G401.6 (cell line): ENCODE measurements at regions not wholly inside any gene's neighbourhood (a gene's known extent, or its start where the extent isn't known, plus 50 kb on each side); places are given as distances from the start of the nearest gene placed in this dataset.
"Not testable (repeated sequence)": the region's sequence is repeated elsewhere in the genome, so short reads cannot be mapped to it uniquely, and the experiment has no call there.

Experiments
- FAIRE-seq: peaks from 2 replicates; lab custom pipeline; 2012; peaks lifted over from hg19 to GRCh38; lab: Jason Lieb, UNC

- no peak for FAIRE-seq
Measured at GRCh38 chr1:191358724-191359123, 799.5 kb upstream of the RGS18 start.

GRCh38 chr1:191366686-191367085, 791.6 kb upstream of the RGS18 start:
- FAIRE-seq: no peak

DNA sequence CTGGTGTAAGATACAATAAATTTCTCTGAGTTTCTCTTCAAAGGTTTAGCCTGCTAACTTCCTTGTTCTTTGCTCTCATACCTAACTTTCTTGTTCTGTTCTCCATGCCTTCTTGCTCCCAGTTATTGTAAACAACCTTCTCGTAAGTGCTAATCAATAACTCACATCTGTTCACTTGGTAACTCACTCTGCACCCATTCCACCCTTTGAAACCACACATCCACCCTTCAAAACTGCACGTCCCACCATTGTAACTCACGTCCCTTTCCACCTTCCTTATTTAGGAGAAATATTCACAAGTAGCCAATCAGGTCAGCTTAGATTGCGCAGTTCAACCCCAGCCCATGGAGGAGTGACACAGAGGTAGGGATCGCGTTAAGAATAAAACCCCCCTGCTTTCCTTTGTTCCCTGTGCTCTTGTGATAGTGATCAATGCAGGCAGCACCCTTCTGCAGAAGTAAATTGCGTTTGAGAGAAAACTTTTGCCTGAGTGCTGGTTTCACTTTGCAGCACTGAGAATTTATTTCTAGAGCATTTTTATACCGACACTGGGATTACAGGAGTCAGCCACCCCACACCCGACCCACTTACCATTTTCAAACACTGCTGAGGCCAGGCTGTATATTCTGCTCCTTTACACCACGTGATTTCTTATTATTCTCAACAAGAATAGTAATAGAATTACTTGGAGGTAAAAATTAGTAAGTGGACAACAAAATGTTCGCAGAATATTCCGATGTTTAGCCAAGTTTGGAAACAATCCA, 789.2 kb upstream of the RGS18 start:
- FAIRE-seq: no peak

GRCh38 chr1:191371626-191372025, 786.6 kb upstream of the RGS18 start:
- FAIRE-seq: no peak

- no peak for FAIRE-seq
Measured at GRCh38 chr1:191388283-191388682, 770.0 kb upstream of the RGS18 start.

DNA sequence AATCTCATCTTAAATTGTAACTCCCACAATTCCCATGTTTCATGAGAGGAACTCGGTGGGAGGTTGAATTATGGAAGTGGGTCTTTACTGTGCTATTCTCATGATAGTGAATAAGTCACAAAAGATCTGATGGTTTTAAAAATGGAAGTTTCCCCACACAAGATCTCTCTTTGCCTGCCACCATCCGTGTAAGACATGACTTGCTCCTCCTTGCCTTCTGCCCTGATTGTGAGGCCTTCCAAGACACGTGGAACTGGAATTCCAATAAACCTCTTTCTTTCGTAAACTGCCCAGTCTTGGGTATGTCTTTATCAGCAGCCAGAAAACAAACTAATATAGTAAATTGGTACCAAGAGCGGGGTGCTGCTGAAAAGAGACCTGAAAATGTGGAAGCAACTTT, 761.6 kb upstream of the RGS18 start:
- FAIRE-seq: no peak

DNA sequence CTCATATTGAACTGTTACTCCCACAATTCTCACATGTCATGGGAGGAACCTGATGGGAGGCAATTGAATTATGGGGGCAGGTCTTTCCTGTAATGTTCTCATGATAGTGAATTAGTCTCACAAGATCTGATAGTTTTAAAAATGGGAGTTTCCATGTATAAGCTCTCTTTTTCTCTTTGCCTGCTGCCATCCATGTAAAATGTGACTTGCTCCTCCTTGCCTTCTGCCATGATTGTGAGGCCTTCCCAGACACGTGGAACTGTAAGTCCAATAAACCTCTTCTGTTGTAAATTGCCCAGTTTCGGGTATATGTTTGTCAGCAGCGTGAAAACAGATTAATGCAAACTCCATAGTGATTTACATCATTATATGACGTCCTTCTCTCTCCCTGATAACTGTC, 759.7 kb upstream of the RGS18 start:
- FAIRE-seq: no peak

GRCh38 chr1:191405417-191405816, 752.8 kb upstream of the RGS18 start:
- FAIRE-seq: no peak

DNA sequence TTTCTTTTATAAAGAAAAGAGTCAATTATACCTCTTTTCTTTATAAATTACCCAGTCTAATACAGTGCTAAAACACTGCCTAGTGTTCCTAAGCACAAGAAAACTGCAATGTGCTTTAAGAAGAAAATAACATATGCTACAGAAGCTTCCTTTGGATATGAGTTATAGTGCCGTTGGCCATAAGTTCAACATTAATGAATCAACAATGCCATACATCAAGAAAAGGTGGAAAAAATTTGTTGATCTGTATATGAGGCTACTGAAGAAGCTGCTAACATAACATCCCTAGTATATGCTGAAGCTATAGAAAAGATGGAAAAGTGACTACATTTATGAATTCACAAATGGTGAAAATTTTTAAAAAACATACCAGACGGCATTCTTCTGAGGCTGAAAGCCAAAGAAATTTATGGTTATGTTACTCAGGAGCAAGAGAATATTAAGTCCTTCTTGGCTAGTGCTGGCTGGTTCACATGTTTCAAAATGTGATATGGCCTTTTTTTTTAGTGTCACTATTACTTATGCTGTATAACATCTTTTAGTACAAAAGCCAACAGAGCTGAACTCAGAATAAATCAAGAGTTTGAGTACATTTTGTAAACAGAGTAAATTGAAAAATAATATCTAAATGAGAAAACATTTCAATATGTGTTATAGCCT, 743.2 kb upstream of the RGS18 start:
- no peak for FAIRE-seq

DNA sequence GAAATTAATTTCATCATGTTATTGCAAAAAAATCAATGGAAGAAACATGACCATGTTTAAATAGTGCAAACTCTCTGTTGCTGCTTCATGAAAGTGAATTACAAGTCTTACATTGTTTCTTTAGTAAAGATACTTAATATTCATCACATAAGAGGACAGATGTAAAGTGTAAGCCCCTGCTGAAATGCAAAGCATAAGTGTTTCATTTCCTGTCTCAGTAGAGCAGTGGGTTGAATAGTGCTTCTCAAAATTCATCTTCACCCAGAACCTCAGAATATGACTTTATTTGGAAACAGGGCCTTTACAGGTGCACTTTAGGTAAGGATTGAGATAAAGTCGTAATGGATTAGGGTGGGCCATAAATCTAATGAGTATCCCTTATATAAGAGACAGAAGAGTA, 738.4 kb upstream of the RGS18 start:
- FAIRE-seq: no peak

DNA sequence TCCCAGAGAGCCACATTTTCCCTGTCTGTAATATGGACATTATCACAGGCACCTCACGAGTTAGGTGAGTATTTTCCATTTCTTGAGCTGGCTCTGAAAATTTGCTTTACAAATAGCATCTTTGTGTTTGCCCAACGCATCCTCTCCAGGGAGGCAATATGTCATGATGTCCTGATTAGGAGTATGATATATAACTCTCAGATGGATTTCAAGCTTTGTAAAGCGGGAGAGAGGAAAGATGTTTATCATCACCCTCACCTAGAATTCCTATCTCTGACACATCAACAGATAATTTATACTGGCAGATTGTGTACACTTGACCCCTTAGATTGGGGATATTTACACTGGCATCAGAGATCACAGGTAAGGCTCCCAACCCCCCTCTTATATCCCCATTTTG, 730.7 kb upstream of the RGS18 start:
- FAIRE-seq: no peak

DNA sequence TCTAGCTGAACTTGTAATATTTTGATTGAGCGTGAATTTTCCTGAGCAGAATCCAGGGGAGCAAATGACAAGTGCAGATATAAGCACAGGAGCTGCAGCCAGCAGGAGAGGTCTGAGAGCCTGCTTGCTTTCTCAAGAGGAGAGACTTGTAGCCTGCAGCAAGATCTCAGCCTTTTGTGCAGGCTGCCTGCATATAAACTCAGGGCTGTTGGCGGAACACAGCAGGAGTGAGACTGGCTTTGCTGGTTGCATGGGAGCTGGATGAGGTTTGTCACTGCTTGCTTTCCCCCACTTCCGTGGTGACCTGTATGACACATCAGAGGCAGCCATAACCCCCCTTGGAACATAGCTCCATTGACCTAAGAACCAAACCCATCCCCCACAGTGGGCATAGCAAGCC, 725.4 kb upstream of the RGS18 start:
- no peak for FAIRE-seq

- peak; percentile 17 for FAIRE-seq
Measured at GRCh38 chr1:191438979-191439378, 719.3 kb upstream of the RGS18 start.

- FAIRE-seq: not testable (repeated sequence)
Measured at GRCh38 chr1:191448279-191448678, 710.0 kb upstream of the RGS18 start.

- no peak for FAIRE-seq
Measured at GRCh38 chr1:191452586-191452985, 705.7 kb upstream of the RGS18 start.

GRCh38 chr1:191453487-191453886, 704.8 kb upstream of the RGS18 start:
- FAIRE-seq: no peak

DNA sequence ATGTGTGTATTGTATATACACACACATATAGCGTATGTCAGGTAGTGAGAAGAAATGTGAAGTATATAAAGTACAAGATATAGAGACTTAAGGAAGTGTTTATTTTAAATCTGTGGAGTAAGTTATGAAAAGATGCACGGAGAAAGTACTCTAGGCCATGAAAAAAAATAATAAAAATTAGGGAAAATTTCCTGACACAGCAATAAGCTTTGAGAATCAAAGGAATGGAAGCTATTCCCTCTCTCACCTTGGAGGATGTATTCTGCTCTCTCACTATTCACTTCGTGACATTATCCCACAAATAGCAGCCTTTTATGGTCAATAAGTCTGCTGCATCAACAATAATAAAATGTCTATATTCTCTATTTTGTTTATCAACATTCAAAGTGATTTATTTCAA, 700.4 kb upstream of the RGS18 start:
- FAIRE-seq: no peak

- no peak for FAIRE-seq
Measured at GRCh38 chr1:191460234-191460633, 698.0 kb upstream of the RGS18 start.

DNA sequence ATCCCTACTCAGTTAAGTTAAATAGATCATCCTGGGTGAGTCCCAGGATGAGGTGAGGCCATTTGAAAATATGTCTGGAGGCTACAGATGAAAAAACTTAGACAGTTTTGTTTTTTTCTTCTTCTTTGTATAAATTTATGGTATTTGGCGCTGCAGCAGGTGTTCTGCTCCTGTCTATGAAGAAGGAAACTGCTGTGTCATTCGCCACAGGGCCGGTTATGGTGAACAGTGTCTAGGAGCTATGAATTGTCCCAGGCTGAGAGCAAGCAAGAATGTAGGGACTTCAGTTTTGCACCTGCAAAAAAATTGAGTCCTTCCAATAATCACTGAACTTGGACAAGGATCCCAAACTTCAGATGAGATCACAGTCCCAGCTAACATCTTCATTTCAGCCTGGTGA, 674.3 kb upstream of the RGS18 start:
- FAIRE-seq: no peak

DNA sequence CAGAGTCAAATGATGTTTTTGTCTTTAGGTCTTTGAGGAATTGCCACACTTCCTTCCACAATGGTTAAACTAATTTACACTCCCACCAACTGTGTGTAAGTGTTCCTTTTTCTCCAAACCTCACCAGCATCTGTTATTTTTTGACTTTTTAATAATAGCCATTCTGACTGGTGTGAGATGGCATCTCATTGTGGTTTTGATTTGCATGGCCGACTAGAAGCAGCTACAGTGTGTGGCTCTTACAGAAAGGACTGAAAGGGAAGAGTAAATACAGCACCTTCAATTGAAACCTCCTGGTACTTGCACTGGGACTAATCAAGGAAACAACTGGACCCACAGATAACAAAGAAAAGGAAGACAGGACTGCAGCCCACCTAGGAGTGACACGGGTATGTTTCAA, 668.0 kb upstream of the RGS18 start:
- FAIRE-seq: no peak

GRCh38 chr1:191495040-191495439, 663.2 kb upstream of the RGS18 start:
- FAIRE-seq: no peak

DNA sequence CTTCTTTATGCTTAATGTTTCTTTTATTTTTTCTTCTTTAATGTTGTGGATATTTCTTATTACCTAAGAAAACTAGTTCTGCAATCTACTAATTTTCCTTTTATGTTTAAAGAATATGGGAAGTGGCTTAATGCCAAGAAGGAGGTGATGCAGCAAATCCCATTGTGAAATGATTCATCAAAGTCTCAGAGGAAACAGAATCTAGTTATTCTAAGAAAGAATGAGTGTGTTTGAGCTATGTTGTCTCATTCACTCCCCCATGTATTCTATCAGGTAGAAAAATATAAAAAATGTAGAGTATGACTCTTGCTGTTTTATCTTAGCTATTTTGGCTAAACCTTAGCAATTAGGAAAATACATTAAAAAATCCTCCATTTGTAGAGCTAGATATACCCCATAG, 659.9 kb upstream of the RGS18 start:
- no peak for FAIRE-seq

DNA sequence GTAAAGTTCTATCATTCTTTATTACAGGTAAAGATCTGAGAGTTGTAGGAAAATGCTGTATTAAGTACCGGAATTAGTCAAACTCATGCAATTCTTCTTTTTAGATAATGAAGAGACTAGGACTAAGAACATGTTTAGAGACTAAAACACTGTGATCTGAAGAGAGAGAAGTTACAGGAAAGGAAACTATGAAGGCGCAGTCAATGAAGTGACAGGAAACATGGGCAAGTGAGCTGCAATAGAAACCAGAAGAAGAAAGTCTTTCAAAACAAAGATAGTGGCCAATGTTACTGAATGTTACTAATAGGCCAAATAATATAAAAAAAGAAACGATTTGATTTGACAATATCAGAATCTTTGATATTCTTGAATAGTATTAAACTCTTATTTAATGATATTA, 659.4 kb upstream of the RGS18 start:
- FAIRE-seq: no peak

- peak; percentile 21 for FAIRE-seq
Measured at GRCh38 chr1:191504999-191505398, 653.3 kb upstream of the RGS18 start.
